ENCODE measurements at regions not wholly inside any gene's neighbourhood (a gene's known extent, or its start where the extent isn't known, plus 50 kb on each side); places are given as distances from the start of the nearest gene placed in this dataset.

- peaks cover 0 to 8% (median 4%) of the 10 kb centered on the region in 4 donors for H3K9me3 ChIP-seq
- no peak overlapping the region for H3K27ac ChIP-seq
- no peak overlapping the region for H3K4me3 ChIP-seq
- no peaks in the 10 kb centered on the region for H3K4me1 ChIP-seq
- H3K27me3 ChIP-seq = peaks cover 0 to 16% (median 0%) of the 10 kb centered on the region in 3 donors
- intact Hi-C loops (cut with DNase I; ENCODE audit: low total_unique reads) = no loop called here
- TF ChIP-seq CTCF (IDR thresholded peaks at IDR 0.05) (no peak), POLR2A (IDR thresholded peaks at IDR 0.05) (no peak), POLR2AphosphoS5 (IDR thresholded peaks at IDR 0.05) (no peak), EP300 (IDR thresholded peaks at IDR 0.05) (no peak)
- WGBS, 5 donors = 80 to 89% (median 87%) methylated on average over 6 of the region's 6 CpGs
- DNase-seq = no peak
- H3K36me3 ChIP-seq = no peaks in the 10 kb centered on the region
Measured at GRCh38 chr22:47963660-47964059, 1201.2 kb downstream of the TBC1D22A start.

DNA sequence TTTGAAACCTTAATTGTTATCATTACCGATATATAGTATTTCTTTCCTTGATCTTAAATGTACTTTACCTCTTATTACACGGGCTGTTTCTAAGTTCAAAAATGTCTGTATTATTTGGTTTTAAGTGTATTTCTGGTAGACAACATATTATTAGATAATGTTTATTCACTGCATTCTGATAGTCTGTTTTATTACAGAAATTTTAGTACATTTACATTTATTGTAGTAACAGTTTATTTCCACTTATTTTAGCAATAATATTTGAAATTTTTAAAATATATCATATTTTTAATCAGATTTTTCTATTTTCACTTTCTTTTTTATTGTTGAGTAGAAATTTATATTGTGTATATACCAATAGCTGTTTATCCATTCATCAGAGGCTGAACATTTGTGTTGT, 1195.2 kb downstream of the TBC1D22A start:
- H3K4me1 ChIP-seq = no peaks in the 10 kb centered on the region
- H3K36me3 ChIP-seq = no peaks in the 10 kb centered on the region
- intact Hi-C loops (cut with DNase I; ENCODE audit: low total_unique reads) = loop anchor here (10.0 kb wide), 1 partner anchor 427 kb away; no protein-coding TSS in a partner anchor
- H3K9me3 ChIP-seq = peaks cover 0 to 24% (median 10%) of the 10 kb centered on the region in 4 donors
- TF ChIP-seq EP300 (IDR thresholded peaks at IDR 0.05) (no peak), POLR2A (IDR thresholded peaks at IDR 0.05) (no peak), POLR2AphosphoS5 (IDR thresholded peaks at IDR 0.05) (no peak), CTCF (IDR thresholded peaks at IDR 0.05) (no peak)
- DNase-seq = no peak
- H3K27ac ChIP-seq = no peak overlapping the region
- peaks cover 0 to 8% (median 0%) of the 10 kb centered on the region in 3 donors for H3K27me3 ChIP-seq
- no peak overlapping the region for H3K4me3 ChIP-seq
- WGBS, 5 donors = 86 to 96% (median 93%) methylated on average over 2 of the region's 2 CpGs

- H3K4me3 ChIP-seq = no peak overlapping the region
Measured at GRCh38 chr22:47954107-47954506, 1191.7 kb downstream of the TBC1D22A start.

DNA sequence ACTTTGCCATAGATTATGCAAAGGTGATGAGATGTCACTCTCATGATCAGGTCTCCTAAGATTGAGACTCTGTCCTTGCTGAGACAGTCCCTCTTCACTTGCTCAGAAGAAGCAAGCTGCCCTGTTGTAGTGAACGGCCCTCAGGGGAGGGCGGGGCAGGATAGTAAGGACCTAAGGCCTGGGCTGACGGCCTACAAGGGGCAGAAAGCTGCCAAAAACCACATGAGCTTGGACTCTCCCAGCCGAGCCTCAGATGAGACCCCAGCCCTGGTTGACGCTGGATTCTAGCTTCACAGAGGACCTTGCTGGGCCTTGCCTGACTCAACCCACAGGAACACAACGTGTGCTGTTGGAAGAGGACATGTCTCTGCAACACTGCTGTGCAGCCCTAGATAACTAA, 1182.5 kb downstream of the TBC1D22A start:
- intact Hi-C loops (cut with DNase I; ENCODE audit: low total_unique reads) = no loop called here
- Histone ChIP-seq H3K4me3 (no peak overlapping the region), H3K27ac (no peak overlapping the region), H3K36me3 (no peaks in the 10 kb centered on the region), H3K27me3 (peaks cover 0 to 12% (median 0%) of the 10 kb centered on the region in 3 donors), H3K4me1 (no peaks in the 10 kb centered on the region), H3K9me3 (peaks cover 0 to 6% (median 0%) of the 10 kb centered on the region in 4 donors)
- DNase-seq = no peak
- TF ChIP-seq POLR2AphosphoS5 (IDR thresholded peaks at IDR 0.05) (no peak), POLR2A (IDR thresholded peaks at IDR 0.05) (no peak), EP300 (IDR thresholded peaks at IDR 0.05) (no peak), CTCF (IDR thresholded peaks at IDR 0.05) (no peak)
- WGBS, 5 donors = 75 to 96% (median 81%) methylated on average over 3 to 6 of the region's 6 CpGs

More at GRCh38 chr22:47954107-47954506, 1191.7 kb downstream of the TBC1D22A start:
- Histone ChIP-seq H3K36me3 (no peaks in the 10 kb centered on the region), H3K9me3 (peaks cover 0 to 25% (median 14%) of the 10 kb centered on the region in 4 donors), H3K27me3 (peaks cover 0 to 19% (median 0%) of the 10 kb centered on the region in 3 donors), H3K4me1 (no peaks in the 10 kb centered on the region), H3K27ac (no peak overlapping the region)
- no peak for DNase-seq
- intact Hi-C loops (cut with DNase I; ENCODE audit: low total_unique reads) = loop anchor here (10.0 kb wide), 1 partner anchor 431 kb away; no protein-coding TSS in a partner anchor
- WGBS, 5 donors = 67 to 78% (median 77%) methylated on average over 7 of the region's 7 CpGs
- TF ChIP-seq EP300 (IDR thresholded peaks at IDR 0.05) = no peak
- no peak for TF ChIP-seq CTCF (IDR thresholded peaks at IDR 0.05)
- TF ChIP-seq POLR2AphosphoS5 (IDR thresholded peaks at IDR 0.05) = no peak
